Fibroblast of skin of right quadriceps (primary cell): ENCODE measurements at regions not wholly inside any gene's neighbourhood (a gene's known extent, or its start where the extent isn't known, plus 50 kb on each side); places are given as distances from the start of the nearest gene placed in this dataset.
A peak's percentile ranks its signal among the peaks of the same experiment; 100 is the strongest.

Source experiments
- DNase-seq: peaks from one replicate; pipeline ENCODE4 v3.0.0-alpha.2; 2013

DNA sequence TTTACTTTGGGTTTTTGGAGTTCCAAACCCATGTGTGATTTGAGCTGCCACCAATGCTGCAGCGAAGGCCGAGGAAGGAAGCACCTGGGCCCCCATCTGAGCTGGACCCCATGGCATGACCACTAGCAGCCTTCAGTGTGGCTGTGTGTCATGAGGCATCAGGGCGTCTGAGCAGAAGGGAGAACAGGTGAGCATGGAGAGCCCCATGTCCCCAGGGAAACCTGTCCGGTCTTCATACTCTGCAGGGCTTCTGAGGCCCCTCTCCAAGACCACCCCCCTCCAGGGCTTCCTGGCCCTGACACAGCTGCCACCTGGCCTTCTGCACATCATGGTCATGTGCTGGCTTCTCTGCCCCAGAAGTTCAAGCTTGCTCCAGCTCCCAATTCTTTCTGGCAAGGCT lies 169.1 kb upstream of the CST7 start:
- DNase-seq = no peak

DNA sequence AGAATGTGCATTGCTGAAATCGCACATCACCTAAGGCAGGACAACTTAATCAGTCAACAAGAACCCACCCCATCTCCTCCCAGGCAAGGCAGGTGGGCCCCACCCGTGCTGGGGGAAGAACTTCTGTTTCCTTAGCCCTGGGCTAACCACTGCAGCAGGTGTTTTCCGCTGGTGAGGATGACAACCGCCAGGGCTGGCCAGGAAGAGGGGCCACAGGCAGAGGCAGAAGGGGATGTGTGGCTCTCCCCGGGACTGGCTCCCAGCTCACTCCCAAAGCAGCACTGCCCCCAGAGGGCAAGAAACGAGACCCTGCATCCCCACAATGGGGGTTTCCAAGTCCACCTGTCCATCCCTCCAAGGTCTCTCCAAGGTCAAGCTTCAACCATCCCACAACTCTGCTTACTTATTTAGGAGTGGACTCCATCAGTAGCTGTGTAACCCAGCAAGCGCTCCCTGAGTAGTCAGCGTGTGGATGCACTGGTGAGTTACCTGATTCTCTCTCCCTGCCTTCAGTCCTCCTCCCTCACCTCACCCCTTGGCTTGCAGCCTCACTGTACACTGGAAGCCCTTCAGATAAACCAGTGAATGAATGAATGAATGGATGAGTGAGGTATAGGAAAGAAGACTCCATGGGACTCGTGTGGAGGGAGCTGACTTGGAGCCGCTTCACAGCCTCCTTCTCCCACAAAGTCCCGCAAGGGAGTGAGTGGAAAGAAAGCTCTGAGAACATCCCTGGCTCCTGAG lies 168.2 kb upstream of the CST7 start:
- DNase-seq = no peak

DNA sequence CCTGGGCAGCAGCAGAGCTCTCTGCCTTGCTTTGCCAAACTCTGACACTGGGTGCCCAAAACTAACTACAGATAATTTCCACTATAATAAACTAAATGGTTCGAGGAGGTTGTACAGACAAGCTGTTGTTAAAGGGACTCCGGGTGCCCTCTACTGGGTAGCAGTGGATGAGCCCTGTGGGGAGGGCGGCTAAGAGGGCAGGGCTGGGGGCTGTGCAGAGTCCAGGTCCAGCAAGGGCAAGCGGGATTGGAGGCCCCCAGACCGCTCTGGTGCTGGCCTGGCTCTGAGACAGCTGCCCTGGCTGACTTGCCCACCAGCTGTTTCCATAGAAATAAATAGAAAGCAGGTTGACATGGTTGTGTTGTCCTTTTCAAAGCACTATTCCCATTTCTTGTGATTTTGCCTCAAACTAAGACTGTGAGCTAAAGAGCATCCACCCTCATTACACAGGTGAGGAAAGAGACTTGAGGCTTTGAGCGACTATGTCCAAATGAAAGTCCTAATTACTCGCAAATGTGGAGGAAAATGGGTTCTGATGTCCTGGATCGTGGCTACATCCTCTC lies 167.6 kb upstream of the CST7 start:
- DNase-seq = peak; percentile 21

DNA sequence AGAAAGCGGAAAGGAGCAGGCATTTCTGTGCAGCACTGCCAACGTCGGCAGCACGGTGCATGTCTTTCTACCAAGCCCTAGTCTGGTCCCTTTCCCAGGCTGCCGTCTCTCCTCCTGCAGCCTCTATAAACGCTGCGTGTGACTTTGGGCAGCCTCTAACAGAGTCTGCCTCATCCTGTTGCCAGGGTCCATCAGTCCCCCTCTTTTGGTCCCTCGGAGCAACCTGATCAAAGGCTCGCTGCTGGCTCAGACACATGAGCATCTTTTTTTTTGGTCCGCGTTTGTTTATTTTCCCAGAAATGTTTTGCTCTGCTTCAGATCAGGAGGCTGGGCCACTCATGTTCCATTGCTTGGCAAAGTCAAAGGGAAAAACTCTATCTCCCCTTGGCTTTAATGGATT lies 166.8 kb upstream of the CST7 start:
- DNase-seq = no peak

DNA sequence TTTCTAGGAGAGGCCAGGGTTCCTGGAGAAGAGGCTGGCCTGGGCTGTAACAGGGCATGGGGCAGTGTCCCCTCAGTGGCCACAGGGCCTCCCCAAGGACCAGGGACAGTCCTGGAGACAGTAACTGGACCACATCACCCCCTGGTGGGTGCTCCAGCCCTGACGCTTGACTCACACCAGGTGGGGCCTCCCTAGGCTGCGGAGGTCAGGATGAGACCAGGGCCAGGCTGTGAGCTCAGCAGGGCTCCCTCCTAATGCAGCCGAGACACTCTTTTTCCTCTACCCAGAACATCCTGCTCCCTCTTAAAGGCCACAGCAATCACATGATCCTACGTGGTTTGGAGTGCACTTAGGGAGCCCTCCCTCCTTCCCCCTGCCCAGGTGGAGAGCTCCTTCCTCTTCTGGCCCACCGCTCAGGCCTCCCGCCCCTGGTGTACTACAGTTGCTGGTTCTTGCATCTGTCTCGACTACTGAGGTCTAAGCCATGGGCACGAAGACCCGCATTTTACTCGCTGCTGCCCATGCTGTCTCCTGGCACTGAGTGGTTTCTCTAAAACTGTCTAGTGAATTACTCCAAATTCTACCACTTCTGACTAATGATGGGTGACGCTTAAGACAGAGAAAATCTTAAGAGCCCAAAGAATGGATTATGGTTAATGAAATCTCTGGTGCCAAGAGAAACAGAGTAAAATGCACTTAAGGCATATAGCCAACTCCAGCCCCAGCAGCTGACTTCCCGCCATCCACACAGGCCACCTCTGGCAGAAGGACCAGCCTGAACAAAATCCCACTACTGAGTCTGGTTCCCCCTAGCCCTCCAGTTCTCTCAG lies 166.1 kb upstream of the CST7 start:
- DNase-seq = no peak

DNA sequence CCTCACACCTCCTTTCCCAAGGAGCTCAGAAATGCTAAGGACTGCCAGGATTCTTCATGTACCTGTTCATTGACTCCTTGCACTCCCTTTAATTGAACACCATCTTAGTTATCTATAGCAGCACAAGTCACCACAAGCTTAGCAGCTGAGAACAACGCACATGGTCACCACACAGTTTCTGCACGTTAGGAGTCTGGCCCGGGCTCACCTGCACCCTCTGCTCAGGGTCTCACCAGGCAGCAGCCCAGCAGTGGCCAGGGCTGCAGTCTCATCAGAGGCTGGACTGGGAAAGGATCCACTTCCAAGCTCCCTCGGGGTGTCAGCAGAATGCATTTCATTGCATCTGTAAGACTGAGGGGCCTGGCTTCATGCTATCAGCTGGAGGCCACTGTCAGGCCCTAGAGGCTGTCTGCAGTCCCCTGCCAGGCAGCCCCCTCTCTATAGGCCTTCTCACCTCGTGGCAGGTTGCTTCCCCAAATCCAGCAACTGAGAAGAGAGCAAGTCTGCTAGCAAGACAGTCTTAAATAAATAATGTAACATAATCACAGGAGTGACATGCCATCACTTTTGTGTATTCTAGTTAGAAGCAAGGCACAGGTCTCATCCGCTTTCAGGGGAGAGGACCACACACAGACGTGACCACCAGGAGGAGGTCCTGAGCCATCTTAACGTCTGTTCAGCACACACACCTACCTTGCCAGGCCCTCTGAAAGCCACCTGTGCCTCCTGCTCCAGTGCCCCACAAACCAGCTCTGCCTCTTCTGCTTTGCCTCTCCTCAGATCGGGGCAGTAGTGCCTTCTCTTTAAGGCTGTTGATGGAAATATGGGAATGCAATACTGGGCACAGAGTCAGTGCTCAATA lies 165.2 kb upstream of the CST7 start:
- DNase-seq = no peak

DNA sequence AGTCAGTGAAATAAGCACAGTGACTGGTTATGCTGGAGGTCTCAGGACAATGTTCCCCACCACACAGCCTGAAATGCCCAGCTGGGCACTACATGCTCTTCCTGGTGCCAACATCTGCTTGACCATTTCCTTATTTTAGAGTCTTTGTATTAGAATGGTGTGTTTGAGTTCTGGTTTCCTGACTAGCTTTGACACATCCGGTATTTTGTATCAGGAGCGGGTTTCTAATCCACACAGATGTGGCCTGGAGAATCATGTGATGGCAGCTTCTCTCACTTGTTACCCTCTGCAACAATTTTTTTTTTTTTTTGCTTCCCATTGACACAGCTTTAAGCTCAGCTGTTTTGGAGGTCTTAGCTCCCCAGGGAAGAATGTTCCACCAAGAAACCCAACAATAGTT lies 164.5 kb upstream of the CST7 start:
- DNase-seq = no peak

DNA sequence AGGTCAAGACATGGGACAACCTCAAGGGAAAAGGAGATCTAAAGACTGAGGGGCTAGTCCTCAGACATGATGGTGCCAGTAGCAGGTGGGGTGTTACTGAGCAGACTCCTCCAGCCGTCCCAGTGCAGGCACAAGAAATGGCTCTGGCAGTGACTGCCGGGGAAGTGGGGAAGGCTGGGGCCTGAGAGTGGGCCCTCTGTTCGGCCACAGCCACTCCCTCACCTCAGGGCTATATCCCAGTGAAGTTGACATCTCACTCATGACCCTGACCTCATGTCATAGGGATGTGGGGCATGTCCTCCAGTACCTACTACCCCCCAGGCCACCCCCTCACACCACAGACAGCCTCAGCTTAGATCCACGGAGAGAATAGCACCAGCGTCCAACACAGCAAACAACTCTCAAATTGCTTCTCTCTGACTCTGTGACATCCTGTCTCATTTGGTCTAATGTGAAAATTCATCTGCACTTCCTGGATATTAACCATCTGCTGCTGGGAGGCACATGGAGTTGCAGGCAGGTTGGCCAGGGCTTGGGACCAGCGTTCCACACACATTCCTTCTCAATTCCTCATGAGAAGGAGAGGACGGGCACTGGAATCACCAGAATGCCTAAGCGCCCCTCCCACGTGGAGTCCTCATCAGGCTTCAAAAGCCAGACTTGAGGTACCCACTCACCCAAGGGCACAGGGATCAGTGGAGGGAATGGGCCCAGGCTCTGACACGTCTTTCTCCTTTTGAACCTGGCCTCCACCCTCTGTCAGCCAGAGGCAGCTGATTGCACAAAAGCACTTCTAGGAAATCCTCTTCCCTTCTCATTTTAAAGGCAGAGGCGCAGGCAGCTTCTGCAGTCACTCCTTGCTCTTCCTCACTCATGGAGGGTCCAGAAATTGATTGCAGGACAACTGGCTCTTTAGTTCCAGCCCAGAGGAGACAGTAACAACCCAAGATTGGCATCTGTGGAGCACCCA lies 163.6 kb upstream of the CST7 start:
- peak; percentile 80 for DNase-seq

DNA sequence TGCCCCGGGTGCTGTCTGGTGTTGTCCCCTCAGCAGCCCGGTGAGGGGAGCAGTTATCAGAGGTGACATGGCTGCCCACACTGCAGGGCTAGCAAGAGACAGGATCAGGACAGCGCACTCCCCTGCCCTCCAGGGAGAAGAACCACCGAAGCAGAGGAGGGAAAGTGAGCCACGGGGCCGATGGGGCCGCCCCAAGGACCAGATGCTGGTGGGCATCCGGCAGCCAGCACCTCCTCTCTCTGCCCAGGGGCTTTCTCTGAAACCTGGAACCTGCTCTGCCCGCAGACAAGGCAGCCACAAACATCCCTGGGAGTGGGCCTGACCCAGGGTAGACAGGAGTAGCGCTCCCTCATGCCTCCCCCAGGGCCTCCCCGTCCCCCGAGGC lies 163.0 kb upstream of the CST7 start:
- DNase-seq = no peak

DNA sequence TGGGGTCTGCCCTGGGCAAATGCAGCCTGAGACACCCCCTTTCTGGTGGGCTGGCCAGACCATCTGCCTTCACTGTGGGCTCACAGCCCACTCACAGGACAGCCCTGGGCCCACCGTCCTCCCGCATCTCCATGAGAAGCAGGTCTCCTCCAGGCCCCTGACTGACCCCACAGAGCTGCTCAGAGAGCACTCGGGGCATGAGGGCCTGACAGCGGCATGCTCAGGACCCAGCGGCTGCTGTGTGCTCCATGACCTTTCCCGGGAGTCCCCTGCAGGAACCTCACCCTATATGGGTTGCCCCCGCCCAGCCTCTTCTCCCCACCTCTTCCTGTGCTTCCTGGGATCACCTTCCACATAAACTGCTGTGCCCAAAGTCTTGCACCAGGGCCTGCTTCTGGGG lies 162.4 kb upstream of the CST7 start:
- no peak for DNase-seq

DNA sequence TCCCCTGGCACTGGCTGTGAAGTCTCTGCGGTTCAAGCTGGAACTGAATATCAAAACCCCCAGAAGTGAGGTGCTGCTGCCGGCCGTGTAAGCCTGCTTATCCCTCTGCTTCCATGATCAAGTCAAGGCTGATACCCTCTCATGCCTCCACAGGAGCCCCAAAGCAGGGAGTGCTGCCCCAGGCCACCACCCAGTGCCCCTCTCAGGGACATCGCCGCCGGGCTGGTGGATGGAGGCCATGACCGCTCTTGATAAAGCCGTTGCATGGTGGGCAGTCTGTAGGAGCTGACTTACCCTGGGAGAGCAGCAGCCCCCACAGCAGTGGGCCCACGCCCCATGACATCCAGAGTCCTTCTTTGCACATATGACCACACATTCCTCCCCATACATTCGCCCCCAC lies 162.0 kb upstream of the CST7 start:
- no peak for DNase-seq

DNA sequence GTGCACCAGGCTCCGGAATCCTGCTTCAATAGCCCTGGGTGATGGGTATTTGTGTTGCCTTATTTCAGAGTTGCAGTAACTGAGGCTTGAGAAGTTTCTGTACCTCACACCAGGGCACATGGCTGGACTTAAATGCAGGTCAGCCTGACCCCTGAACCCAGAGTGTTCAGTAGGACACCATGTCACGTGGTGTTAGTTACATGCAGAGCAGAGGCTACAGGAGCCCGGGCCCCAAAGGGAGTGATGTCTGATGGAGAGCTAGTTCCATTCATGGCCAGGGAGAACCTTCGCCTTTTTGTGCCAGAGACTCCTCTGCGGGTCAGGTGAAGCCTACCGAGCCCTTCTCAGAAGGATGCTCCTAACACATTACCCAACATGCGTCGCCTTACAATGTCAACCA lies 161.4 kb upstream of the CST7 start:
- DNase-seq = no peak

DNA sequence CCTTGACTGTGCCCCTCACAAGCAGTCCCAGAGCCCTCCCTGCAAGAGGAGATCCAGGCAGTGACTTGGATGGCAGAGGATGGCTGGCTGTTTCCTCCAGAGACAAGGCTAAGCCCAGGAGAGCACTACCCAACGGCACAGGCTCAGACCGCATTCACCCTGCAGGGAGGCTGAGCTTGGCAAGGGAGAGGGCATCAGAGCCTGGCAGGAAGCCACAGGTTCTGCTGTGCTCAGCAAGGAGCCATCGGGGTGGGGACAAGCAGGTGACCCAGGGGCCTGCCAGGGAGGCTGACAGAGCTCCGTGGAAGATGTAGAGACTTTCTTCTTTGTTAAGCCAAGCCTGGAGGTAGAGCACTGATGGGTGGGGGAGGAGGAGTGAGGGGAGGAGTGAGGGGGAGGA lies 159.2 kb upstream of the CST7 start:
- no peak for DNase-seq

DNA sequence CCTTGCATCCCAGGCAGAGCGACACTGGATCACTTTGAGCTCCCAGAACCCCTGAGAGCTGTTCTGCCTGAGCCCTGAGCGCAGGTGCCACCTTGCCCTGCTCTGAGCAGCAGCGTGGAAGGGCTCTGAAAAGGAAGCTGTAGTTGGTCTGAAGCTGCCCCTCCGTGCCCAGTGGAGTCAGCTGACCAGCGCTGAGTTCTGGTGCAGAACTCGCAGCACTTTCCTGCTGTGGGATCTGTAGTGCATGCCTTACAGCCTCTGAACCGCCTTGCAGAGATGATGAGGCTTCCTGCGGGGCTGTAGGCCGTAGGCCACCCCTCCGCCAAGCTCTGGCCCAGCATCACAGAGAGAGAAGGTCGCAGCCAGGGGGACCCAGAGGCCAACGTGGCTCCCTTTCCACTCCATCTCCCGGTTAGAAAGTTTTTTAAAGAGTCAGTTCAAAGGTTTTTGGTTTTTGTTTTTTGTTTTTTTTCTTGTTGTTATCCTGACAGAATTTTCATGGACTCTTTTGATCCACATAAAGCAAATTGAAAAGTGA lies 158.3 kb upstream of the CST7 start:
- DNase-seq = no peak

DNA sequence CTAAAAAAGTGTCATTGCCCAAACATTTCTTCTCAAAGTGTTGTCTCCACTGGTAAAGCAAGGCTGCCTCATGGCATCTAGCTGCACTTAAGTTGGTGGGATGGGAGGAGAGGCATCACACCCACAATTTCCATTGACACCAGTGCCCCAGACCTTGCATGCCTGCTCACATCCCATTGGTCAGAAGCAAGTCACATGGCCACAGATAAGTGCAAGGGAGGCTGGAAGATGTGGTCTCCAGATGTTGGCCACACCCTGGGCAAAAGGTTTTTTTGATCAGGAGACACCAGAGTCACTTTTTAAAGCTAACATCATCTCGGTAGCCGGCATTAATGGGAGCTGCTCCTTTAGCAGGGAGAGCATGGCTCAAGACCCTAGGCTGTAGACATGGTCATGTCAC lies 157.1 kb upstream of the CST7 start:
- DNase-seq = no peak

DNA sequence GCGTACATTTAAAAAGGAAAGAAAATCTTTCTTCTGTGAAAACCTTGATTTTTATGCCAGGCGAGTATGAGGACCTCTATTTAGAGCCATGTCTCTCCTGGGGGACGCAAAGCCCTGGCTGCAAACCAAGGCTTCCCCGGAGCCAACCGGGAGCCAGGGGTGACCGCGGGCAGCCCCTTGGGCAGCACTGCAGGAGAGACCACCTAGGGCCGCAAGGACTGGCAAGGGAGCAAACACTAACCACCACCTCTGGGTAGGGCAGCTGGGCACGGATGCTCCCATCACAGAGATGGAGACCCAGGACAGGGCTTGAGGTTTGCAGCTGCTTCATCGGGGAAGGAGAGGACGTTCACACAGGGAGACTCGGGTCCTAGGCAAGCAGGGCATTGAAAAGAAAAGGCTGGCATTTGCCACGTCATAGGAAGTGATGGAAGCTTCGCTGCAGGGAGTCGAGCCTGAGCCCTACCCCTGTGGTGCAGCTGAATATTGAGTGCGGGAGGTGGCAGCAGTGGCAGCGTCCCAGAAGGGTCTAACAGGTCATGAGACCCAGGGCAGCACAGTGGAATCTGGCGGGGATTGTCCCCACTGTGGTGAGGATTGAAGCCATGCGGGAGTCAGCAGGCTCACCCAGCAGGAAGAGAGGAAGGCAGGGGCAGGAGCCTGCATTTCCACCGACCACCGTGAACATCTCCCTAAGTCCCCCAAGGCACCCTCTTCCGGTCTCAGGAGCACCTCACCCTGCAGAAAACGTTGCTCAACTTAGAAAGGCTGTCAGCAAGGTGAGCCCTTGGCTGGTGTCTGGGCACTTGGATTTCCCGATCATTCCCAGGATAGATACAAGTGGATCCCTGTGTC lies 156.2 kb upstream of the CST7 start:
- DNase-seq = no peak

DNA sequence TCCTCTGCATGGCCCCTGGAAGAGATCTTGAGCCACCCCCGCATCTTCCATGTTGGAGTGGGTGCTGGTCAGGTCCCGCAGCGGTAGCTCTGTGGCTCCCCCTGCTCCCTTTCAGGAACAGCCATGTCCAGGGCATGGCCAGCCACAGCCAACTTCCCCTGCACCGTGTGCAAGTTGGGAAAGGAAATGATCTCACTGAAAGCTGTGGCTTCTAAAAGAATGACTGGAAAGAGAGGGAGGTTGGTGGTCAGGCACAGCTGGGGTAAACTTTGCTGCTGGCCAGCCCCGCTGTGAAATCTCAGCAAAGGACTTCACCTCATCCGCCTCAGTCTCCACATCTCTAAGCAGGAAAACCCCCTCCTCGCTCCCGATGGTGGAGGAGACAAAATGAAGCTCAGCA lies 153.6 kb upstream of the CST7 start:
- DNase-seq = peak; percentile 19

DNA sequence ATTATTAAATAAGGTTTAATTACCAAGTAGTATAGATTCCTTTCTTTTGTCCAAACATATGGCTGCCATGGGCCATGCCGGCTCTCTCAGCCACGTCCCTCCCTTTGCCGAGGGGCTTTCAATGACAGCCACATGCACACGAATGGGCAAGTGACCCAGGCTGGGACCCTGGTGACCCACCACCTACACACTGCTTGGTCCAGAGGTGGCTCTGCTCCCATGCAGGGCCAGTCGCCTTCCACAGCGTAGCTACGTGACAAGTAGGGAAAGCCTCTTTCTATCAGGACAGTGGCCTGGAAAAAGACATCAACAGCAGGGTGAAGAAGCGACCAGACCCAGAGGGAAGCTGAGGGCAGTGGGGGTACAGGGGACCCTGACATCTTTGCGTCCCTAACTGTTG lies 152.8 kb upstream of the CST7 start:
- DNase-seq = no peak

DNA sequence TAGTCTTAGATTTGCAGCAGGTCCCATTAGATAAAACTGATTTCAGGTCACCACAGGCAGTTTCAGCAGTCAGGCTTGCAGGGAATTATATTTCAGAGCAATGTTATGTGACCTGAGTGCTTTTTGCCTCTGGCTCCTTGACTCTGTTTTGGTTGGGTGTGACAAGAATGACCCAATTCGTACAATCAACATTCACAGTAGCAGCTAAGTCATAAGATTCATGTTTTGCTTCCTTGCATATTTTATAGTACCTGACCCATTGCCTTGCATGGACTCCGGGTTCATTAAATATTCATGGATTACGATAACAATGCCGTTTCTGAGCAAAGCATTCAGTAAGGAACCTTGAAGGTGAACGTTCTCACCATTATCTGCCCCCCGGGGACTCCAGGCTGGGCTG lies 152.0 kb upstream of the CST7 start:
- DNase-seq = no peak

DNA sequence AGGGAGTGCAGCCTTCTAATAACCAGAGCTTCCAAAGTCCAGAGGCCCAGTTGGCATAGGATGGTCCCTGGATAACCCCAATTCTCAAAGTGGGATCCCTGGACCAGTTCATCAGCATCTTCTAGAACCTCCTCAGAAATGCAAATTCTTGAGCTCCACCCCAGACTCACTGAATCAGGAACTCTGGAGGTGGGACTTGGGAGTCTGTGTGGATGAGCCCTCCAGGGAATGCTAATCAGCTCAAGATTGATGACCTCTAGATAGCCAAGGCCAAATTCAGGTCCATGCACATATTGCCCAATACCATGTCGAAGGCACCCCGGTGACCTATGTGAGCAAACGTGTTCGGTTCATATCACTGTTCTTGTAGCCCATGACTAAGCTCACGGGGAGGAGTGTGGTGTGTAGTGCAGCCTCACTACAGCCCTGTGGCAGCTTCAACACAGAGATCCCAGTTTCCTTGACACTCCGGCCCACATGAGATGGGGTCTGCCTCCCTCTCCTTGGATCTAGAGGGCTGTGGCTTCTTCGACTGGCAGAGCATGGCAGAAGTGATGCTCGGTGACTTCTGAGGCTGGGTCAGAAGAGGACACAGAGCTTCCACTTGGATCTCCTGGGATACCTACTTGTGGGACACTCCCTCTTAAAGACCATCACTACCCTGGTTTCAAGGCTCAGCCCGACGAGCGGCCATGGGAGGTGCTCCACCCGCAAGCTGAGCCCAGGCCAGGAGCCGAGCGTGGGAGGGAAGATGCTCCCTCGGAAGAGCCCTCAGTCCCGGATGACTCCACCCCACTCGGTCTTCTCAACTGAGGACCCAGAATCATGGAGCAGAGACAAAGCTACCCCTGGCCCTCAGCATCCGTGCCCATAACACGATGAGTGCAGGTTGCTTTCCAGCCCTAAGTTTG lies 151.1 kb upstream of the CST7 start:
- DNase-seq = no peak
